Natural killer cell (primary cell): ENCODE measurements at regions not wholly inside any gene's neighbourhood (a gene's known extent, or its start where the extent isn't known, plus 50 kb on each side); places are given as distances from the start of the nearest gene placed in this dataset.

Experiments
- ATAC-seq, 3 donors: fragments of 150-1000 bp in 2 of 3; fragments of 200-7000 bp in 1 of 3; cut with Tn5 transposase; 1 replicate in 1 of 3; 2 replicates in 2 of 3; pipeline ENCODE4 v1.10.0; 2021; ENCODE audit warnings: mild to moderate bottlenecking in 2 of 3, moderate library complexity in 2 of 3
- DNase-seq, 2 donors: peaks; one replicate each; pipeline versions ENCODE4 v3.0.0 to v3.0.0-alpha.2; 2013 to 2021; ENCODE audit warnings: mixed read lengths in 1 of 2
- H3K27ac ChIP-seq: one replicate; pipeline ENCODE4 v1.5.1; 2013; ENCODE audit warnings: mild to moderate bottlenecking, low read length
- H3K27me3 ChIP-seq: one replicate; pipeline ENCODE4 v1.6.1; 2013; ENCODE audit warnings: low read length; ENCODE audit not compliant: control insufficient read depth, insufficient read depth
- H3K36me3 ChIP-seq: one replicate; pipeline ENCODE4 v1.6.1; 2013; ENCODE audit warnings: low read length; ENCODE audit not compliant: control insufficient read depth, insufficient read depth
- H3K4me1 ChIP-seq: one replicate; pipeline ENCODE4 v1.6.1; 2013; ENCODE audit warnings: low read length; ENCODE audit not compliant: control insufficient read depth, insufficient read depth
- H3K4me3 ChIP-seq: one replicate; pipeline ENCODE4 v1.5.1; 2013; ENCODE audit warnings: low read length
- H3K9me3 ChIP-seq: one replicate; pipeline ENCODE4 v1.6.1; 2013; ENCODE audit warnings: low read length; ENCODE audit not compliant: control insufficient read depth, insufficient read depth
- H3K27ac Mint-ChIP-seq, 2 donors: one replicate each; pipeline ENCODE4 v1.8.0; 2022; ENCODE audit warnings: mild to moderate bottlenecking in 2 of 2, mixed read lengths in 2 of 2, moderate library complexity in 1 of 2
- H3K27me3 Mint-ChIP-seq, 2 donors: one replicate each; pipeline ENCODE4 v1.8.0; 2022; ENCODE audit warnings: low read depth in 2 of 2, mixed read lengths in 2 of 2
- H3K36me3 Mint-ChIP-seq: one replicate; pipeline ENCODE4 v1.8.0; 2022; ENCODE audit warnings: mixed read lengths
- H3K4me1 Mint-ChIP-seq, 2 donors: one replicate each; pipeline ENCODE4 v1.8.0; 2022; ENCODE audit warnings: mixed read lengths in 2 of 2
- H3K4me3 Mint-ChIP-seq: one replicate; pipeline ENCODE4 v1.8.0; 2022; ENCODE audit warnings: mild to moderate bottlenecking, moderate library complexity, mixed read lengths
- H3K9me3 Mint-ChIP-seq, 2 donors: one replicate each; pipeline ENCODE4 v1.8.0; 2022; ENCODE audit warnings: mixed read lengths in 2 of 2
- CTCF ChIP-seq: fragments of 200-600 bp; IDR thresholded peaks from one replicate; pipeline ENCODE4 v1.8.0; 2022; ENCODE audit warnings: antibody characterized with exemption
- WGBS: methylation state at CpG from one replicate; pipeline ENCODE4 v1.1.7; 2013; ENCODE audit warnings: missing lambda C conversion rate; ENCODE audit not compliant: insufficient coverage; 5-methylcytosine and 5-hydroxymethylcytosine counted together
- intact Hi-C: fragments of 100-400 bp; cut with micrococcal nuclease; formaldehyde crosslinking; loops from one replicate; pipeline ENCODE4 v1.14.2; 2022

- Mint-ChIP-seq H3K27ac (no peak overlapping the region), H3K9me3 (no peaks in the 10 kb centered on the region), H3K36me3 (no peaks in the 10 kb centered on the region), H3K27me3 (no peaks in the 10 kb centered on the region), H3K4me1 (no peaks in the 10 kb centered on the region), H3K4me3 (no peak overlapping the region)
- Histone ChIP-seq H3K4me3 (no peak overlapping the region), H3K9me3 (no peaks in the 10 kb centered on the region), H3K27me3 (no peaks in the 10 kb centered on the region), H3K36me3 (no peaks in the 10 kb centered on the region), H3K4me1 (no peaks in the 10 kb centered on the region), H3K27ac (no peak overlapping the region)
- 80% methylated on average over 4 of the region's 4 CpGs for WGBS
- TF ChIP-seq CTCF, result no peak
- no peak for DNase-seq
- no peak for ATAC-seq
- intact Hi-C loops, result no loop called here
Observed at GRCh38 chr2:216260629-216261028, 111.7 kb downstream of the MARCHF4 start.

- H3K27me3 ChIP-seq, result no peaks in the 10 kb centered on the region
- Mint-ChIP-seq H3K4me3 (no peak overlapping the region), H3K27ac (no peak overlapping the region), H3K9me3 (no peaks in the 10 kb centered on the region), H3K36me3 (no peaks in the 10 kb centered on the region), H3K4me1 (no peaks in the 10 kb centered on the region), H3K27me3 (no peaks in the 10 kb centered on the region)
- H3K9me3 ChIP-seq, result no peaks in the 10 kb centered on the region
- ATAC-seq (no peak), DNase-seq (no peak)
- TF ChIP-seq CTCF, result no peak
- no peaks in the 10 kb centered on the region for H3K4me1 ChIP-seq
- intact Hi-C loops, result no loop called here
- H3K36me3 ChIP-seq, result no peaks in the 10 kb centered on the region
- WGBS, result 91% methylated on average over 8 of the region's 8 CpGs
- H3K27ac ChIP-seq, result no peak overlapping the region
- no peak overlapping the region for H3K4me3 ChIP-seq
Observed at GRCh38 chr2:216259081-216259480, 113.2 kb downstream of the MARCHF4 start.

GRCh38 chr2:216257089-216257488 is 115.2 kb downstream of the MARCHF4 start:
- intact Hi-C loops, result no loop called here
- 91% methylated on average over 3 of the region's 3 CpGs for WGBS
- H3K4me1 ChIP-seq, result no peaks in the 10 kb centered on the region
- Mint-ChIP-seq H3K36me3 (no peaks in the 10 kb centered on the region), H3K4me1 (no peaks in the 10 kb centered on the region), H3K27me3 (peaks cover 0 to 8% of the 10 kb centered on the region in 2 donors), H3K27ac (no peak overlapping the region), H3K4me3 (no peak overlapping the region), H3K9me3 (no peaks in the 10 kb centered on the region)
- TF ChIP-seq CTCF, result no peak
- no peak overlapping the region for H3K27ac ChIP-seq
- H3K27me3 ChIP-seq, result no peaks in the 10 kb centered on the region
- H3K9me3 ChIP-seq, result no peaks in the 10 kb centered on the region
- H3K36me3 ChIP-seq, result no peaks in the 10 kb centered on the region
- H3K4me3 ChIP-seq, result no peak overlapping the region
- ATAC-seq, result no peak
- DNase-seq, result no peak
